Spleen (tissue), 7 donors: ENCODE measurements at regions not wholly inside any gene's neighbourhood (a gene's known extent, or its start where the extent isn't known, plus 50 kb on each side); places are given as distances from the start of the nearest gene placed in this dataset.

Source experiments
- CTCF ChIP-seq, 11 experiments: fragments of 200-600 bp in 7 of 11; fragments of 450-650 bp in 4 of 11; sonication (generic) in 4 of 11; IDR thresholded peaks in 8 of 11; conservative IDR thresholded peaks in 3 of 11; 1 replicate in 7 of 11; 2 replicates in 4 of 11; pipeline versions ENCODE4 v1.4.0 to v1.8.0; 2016 to 2021; ENCODE audit warnings: antibody characterized with exemption in 11 of 11, inconsistent platforms in 4 of 11, mild to moderate bottlenecking in 1 of 11
- POLR2A ChIP-seq, 3 donors: fragments of 450-650 bp; IDR thresholded peaks; one replicate each; pipeline ENCODE4 v1.5.1; 2017; ENCODE audit warnings: antibody characterized with exemption in 3 of 3, mild to moderate bottlenecking in 1 of 3
- donor health status: DM: no; HTN: no; CAD: no; lungs with moderate emphysema.
- donor health status: DM: no; HTN: no; CAD: no.
- donor health status: DM: no; HTN: no; CAD: no.

DNA sequence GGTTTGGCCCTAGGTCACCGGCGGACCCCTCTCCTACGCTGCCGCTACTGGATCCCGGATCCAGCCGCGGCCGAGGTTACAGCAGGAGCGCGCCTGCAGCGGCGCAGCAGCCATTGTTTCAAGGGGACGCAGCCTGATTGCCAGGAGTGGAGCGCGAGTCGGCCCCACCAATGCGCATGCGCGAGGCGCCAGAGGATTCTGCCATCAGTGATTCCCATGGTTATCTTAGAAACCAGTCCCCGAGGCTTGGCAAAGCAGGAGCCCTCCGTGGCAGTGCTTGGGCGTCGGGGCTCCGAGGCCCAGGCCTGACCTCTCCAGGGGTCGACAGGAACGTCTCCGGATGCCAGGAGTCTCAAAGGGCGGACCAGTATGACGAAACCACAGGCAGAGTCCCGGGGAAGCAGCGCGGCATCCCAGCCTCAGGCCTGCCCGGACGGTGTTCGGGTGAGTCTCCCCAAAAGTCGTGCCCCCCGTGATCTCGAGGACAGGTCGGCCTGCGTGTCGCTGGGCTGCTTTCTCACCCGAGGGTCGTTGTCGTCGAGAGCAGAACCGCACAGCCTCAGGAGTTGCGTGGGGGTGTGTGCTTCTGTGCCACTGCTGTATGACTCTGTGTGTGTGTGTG lies 608.5 kb downstream of the KCNJ18 start:
- TF ChIP-seq POLR2A (IDR thresholded peaks at IDR 0.05) = no peak
- TF ChIP-seq CTCF (IDR thresholded peaks at IDR 0.05 in 8 of 11, conservative IDR thresholded peaks at IDR 0.05 in 3 of 11) = no peak
